K562 (cell line): ENCODE measurements at regions not wholly inside any gene's neighbourhood (a gene's known extent, or its start where the extent isn't known, plus 50 kb on each side); places are given as distances from the start of the nearest gene placed in this dataset.

ENCODE experiments used
- BHLHE40 ChIP-seq: IDR thresholded peaks from 2 replicates; pipeline ENCODE4 v1.6.1; 2011; ENCODE audit warnings: low read length, improper control_type of control experiment
- BRD9 ChIP-seq: fragments of 450-650 bp; IDR thresholded peaks from 2 replicates; pipeline ENCODE4 v1.6.1; 2018; ENCODE audit warnings: low read depth; ENCODE audit not compliant: partially characterized antibody
- GABPB2 ChIP-seq: fragments of 250-450 bp; sonication (Bioruptor Pico); conservative IDR thresholded peaks from 2 replicates; pipeline ENCODE4 v1.5.1; 2021; ENCODE audit warnings: mild to moderate bottlenecking
- MEIS2 ChIP-seq: fragments of 450-650 bp; IDR thresholded peaks from 2 replicates; pipeline ENCODE4 v1.6.1; 2014; ENCODE audit warnings: mild to moderate bottlenecking; ENCODE audit not compliant: partially characterized antibody
- MLX ChIP-seq, 2 experiments: fragments of 450-650 bp in 1 of 2; sonication (generic) in 1 of 2; formaldehyde crosslinking; conservative IDR thresholded peaks; 2 replicates each; pipeline versions ENCODE4 v1.4.0 to v1.8.1; 2020 to 2022; ENCODE audit warnings: mild to moderate bottlenecking in 1 of 2, missing genetic modification reagents in 1 of 2
- NFRKB ChIP-seq: fragments of 450-650 bp; IDR thresholded peaks from 2 replicates; pipeline ENCODE4 v1.6.1; 2016; ENCODE audit warnings: low read depth
- PCBP1 ChIP-seq: fragments of 200-400 bp; formaldehyde crosslinking; IDR thresholded peaks from 2 replicates; pipeline ENCODE4 v1.6.1; 2018; ENCODE audit warnings: mild to moderate bottlenecking, low read depth, low read length; ENCODE audit not compliant: poor library complexity, severe bottlenecking
- POLR3G ChIP-seq: IDR thresholded peaks from 2 replicates; pipeline ENCODE4 v1.6.1; 2011; ENCODE audit not compliant: insufficient read length, insufficient replicate concordance; ENCODE audit errors: extremely low read depth
- SAFB ChIP-seq: fragments of 200-400 bp; formaldehyde crosslinking; IDR thresholded peaks from 2 replicates; pipeline ENCODE4 v1.6.1; 2017; ENCODE audit warnings: low read depth, low read length, borderline replicate concordance
- SAFB2 ChIP-seq: fragments of 200-400 bp; formaldehyde crosslinking; IDR thresholded peaks from 2 replicates; pipeline ENCODE4 v1.6.1; 2018; ENCODE audit warnings: borderline replicate concordance, low read length, low read depth, moderate library complexity; ENCODE audit not compliant: severe bottlenecking
- SP1 ChIP-seq: sonication (generic); formaldehyde crosslinking; IDR thresholded peaks from 2 replicates; pipeline ENCODE4 v1.8.1; 2022; ENCODE audit warnings: mild to moderate bottlenecking, missing genetic modification reagents
- ZC3H8 ChIP-seq: fragments of 450-650 bp; IDR thresholded peaks from 2 replicates; pipeline ENCODE4 v1.6.1; 2017
- ZFX ChIP-seq: sonication (generic); formaldehyde crosslinking; IDR thresholded peaks from 2 replicates; pipeline ENCODE4 v1.8.0; 2022; ENCODE audit warnings: mild to moderate bottlenecking, missing genetic modification reagents, moderate library complexity
- ZNF184 ChIP-seq: sonication (generic); formaldehyde crosslinking; IDR thresholded peaks from 2 replicates; pipeline ENCODE4 v1.5.0; 2020; ENCODE audit warnings: missing genetic modification reagents
- ZNF431 ChIP-seq: sonication (generic); formaldehyde crosslinking; IDR thresholded peaks from 2 replicates; pipeline ENCODE4 v1.8.0; 2022; ENCODE audit warnings: mild to moderate bottlenecking, missing genetic modification reagents
- ZNF639 ChIP-seq, 2 experiments: fragments of 200-800 bp in 1 of 2; sonication (Bioruptor generic) in 1 of 2; sonication (generic) in 1 of 2; formaldehyde crosslinking in 1 of 2; IDR thresholded peaks in 1 of 2; conservative IDR thresholded peaks in 1 of 2; 2 replicates each; pipeline versions ENCODE4 v1.5.0 to v1.6.1; 2016 to 2020; ENCODE audit warnings: missing compliant biosample characterization in 1 of 2, missing genetic modification characterization in 1 of 2, missing genetic modification reagents in 1 of 2
- ZNF644 ChIP-seq: fragments of 200-800 bp; sonication (Bioruptor generic); IDR thresholded peaks from 2 replicates; pipeline ENCODE4 v1.6.1; 2016; ENCODE audit warnings: low read depth, missing genetic modification characterization, missing compliant biosample characterization
- ZNF740 ChIP-seq, 3 experiments: fragments of 200-800 bp in 1 of 3; sonication (Bioruptor generic) in 1 of 3; sonication (generic) in 1 of 3; formaldehyde crosslinking in 1 of 3; IDR thresholded peaks; 2 replicates each; pipeline versions ENCODE4 v1.6.1 to v1.8.0; 2016 to 2022; ENCODE audit warnings: mild to moderate bottlenecking in 2 of 3, missing compliant biosample characterization in 2 of 3, missing genetic modification characterization in 2 of 3, missing genetic modification reagents in 1 of 3
- ZNF77 ChIP-seq: fragments of 250-450 bp; sonication (Bioruptor Pico); IDR thresholded peaks from 2 replicates; pipeline ENCODE4 v1.5.0; 2020
- TF ChIP-seq, protein P1 (sequence below), 2 experiments: IDR thresholded peaks in 1 of 2; conservative IDR thresholded peaks in 1 of 2; 2 replicates each; pipeline ENCODE4 v1.6.1; 2016; ENCODE audit warnings: low read depth in 2 of 2, mild to moderate bottlenecking in 1 of 2, missing compliant biosample characterization in 1 of 2, missing genetic modification characterization in 1 of 2, moderate library complexity in 1 of 2
- TF ChIP-seq, protein P2 (sequence below): IDR thresholded peaks from 2 replicates; pipeline ENCODE4 v1.6.1; 2012; ENCODE audit warnings: low read depth, low read length, improper control_type of control experiment, borderline replicate concordance

GRCh38 chr3:14261229-14261628, 82.6 kb downstream of the LSM3 start (continued):
- TF ChIP-seq PCBP1 (no peak), SP1 (CRISPR knock-in tag) (0 out of 2 replicates have a peak, but pooled peaks have one; percentile 35), ZNF184 (no peak), ZFX (CRISPR knock-in tag) (no peak), SAFB (no peak), ZNF639 (CRISPR knock-in tag; conservative IDR thresholded peaks at IDR 0.05 in 1 of 2, IDR thresholded peaks at IDR 0.05 in 1 of 2) (no peak), ZNF431 (no peak), MEIS2 (no peak), BHLHE40 (no peak), POLR3G (no peak), NFRKB (no peak), ZC3H8 (no peak), MLX (CRISPR knock-in tag; conservative IDR thresholded peaks at IDR 0.05) (no peak), BRD9 (peak; percentile 96), ZNF740 (CRISPR knock-in tag; IDR thresholded peaks at IDR 0.05) (no peak), ZNF740 (tag; IDR thresholded peaks at IDR 0.05) (no peak), GABPB2 (CRISPR knock-in tag) (no peak), ZNF644 (tag) (no peak), ZNF77 (no peak), SAFB2 (no peak)
- TF ChIP-seq, protein P1, sequence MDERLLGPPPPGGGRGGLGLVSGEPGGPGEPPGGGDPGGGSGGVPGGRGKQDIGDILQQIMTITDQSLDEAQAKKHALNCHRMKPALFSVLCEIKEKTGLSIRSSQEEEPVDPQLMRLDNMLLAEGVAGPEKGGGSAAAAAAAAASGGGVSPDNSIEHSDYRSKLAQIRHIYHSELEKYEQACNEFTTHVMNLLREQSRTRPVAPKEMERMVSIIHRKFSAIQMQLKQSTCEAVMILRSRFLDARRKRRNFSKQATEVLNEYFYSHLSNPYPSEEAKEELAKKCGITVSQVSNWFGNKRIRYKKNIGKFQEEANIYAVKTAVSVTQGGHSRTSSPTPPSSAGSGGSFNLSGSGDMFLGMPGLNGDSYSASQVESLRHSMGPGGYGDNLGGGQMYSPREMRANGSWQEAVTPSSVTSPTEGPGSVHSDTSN (CRISPR knock-in tag; IDR thresholded peaks at IDR 0.05; ENCODE audit: low read depth), result no peak
- TF ChIP-seq, protein P1 (tag; conservative IDR thresholded peaks at IDR 0.05; ENCODE audit: low read depth), result no peak
- TF ChIP-seq, protein P2, sequence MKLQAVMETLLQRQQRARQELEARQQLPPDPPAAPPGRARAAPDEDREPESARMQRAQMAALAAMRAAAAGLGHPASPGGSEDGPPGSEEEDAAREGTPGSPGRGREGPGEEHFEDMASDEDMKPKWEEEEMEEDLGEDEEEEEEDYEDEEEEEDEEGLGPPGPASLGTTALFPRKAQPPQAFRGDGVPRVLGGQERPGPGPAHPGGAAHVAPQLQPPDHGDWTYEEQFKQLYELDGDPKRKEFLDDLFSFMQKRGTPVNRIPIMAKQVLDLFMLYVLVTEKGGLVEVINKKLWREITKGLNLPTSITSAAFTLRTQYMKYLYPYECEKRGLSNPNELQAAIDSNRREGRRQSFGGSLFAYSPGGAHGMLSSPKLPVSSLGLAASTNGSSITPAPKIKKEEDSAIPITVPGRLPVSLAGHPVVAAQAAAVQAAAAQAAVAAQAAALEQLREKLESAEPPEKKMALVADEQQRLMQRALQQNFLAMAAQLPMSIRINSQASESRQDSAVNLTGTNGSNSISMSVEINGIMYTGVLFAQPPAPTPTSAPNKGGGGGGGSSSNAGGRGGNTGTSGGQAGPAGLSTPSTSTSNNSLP, result no peak
